ENCODE measurements at regions not wholly inside any gene's neighbourhood (a gene's known extent, or its start where the extent isn't known, plus 50 kb on each side); places are given as distances from the start of the nearest gene placed in this dataset.

- no peaks in the 10 kb centered on the region for H3K9me3 ChIP-seq
- H3K4me1 ChIP-seq: no peaks in the 10 kb centered on the region
- H3K27ac ChIP-seq: no peak overlapping the region
- no peak for DNase-seq (ENCODE audit: low spot score in 2 of 2)
- no peaks in the 10 kb centered on the region for H3K27me3 ChIP-seq
- no peak overlapping the region for H3K4me3 ChIP-seq
- intact Hi-C loops (cut with DNase I; ENCODE audit: low total_unique reads): no loop called here
- H3K36me3 ChIP-seq: no peaks in the 10 kb centered on the region
- TF ChIP-seq CTCF (IDR thresholded peaks at IDR 0.05) (no peak), POLR2AphosphoS5 (IDR thresholded peaks at IDR 0.05) (no peak), POLR2A (IDR thresholded peaks at IDR 0.05) (no peak)
These were observed 311.0 kb downstream of the AGTPBP1 start for GRCh38 chr9:85430659-85431338.

GRCh38 chr9:85428230-85428629 is 313.5 kb downstream of the AGTPBP1 start:
- intact Hi-C loops (cut with DNase I; ENCODE audit: low total_unique reads): no loop called here
- TF ChIP-seq POLR2AphosphoS5 (IDR thresholded peaks at IDR 0.05) (no peak), POLR2A (IDR thresholded peaks at IDR 0.05) (no peak), CTCF (IDR thresholded peaks at IDR 0.05) (no peak)
- no peaks in the 10 kb centered on the region for H3K27me3 ChIP-seq
- H3K4me3 ChIP-seq: no peak overlapping the region
- no peaks in the 10 kb centered on the region for H3K9me3 ChIP-seq
- H3K27ac ChIP-seq: no peak overlapping the region
- H3K36me3 ChIP-seq: no peaks in the 10 kb centered on the region
- DNase-seq (ENCODE audit: low spot score in 2 of 2): no peak
- no peaks in the 10 kb centered on the region for H3K4me1 ChIP-seq

GRCh38 chr9:85427772-85428171 is 314.0 kb downstream of the AGTPBP1 start:
- TF ChIP-seq CTCF (IDR thresholded peaks at IDR 0.05): no peak
- TF ChIP-seq POLR2A (IDR thresholded peaks at IDR 0.05): no peak
- TF ChIP-seq POLR2AphosphoS5 (IDR thresholded peaks at IDR 0.05): no peak
- Histone ChIP-seq H3K27me3 (no peaks in the 10 kb centered on the region), H3K9me3 (no peaks in the 10 kb centered on the region), H3K4me3 (no peak overlapping the region), H3K4me1 (no peaks in the 10 kb centered on the region), H3K36me3 (no peaks in the 10 kb centered on the region), H3K27ac (no peak overlapping the region)
- DNase-seq (ENCODE audit: low spot score in 2 of 2): no peak
- intact Hi-C loops (cut with DNase I; ENCODE audit: low total_unique reads): no loop called here

GRCh38 chr9:85425153-85425611 is 316.6 kb downstream of the AGTPBP1 start:
- no peak for DNase-seq (ENCODE audit: low spot score in 2 of 2)
- intact Hi-C loops (cut with DNase I; ENCODE audit: low total_unique reads): no loop called here

More at GRCh38 chr9:85425153-85425611, 316.6 kb downstream of the AGTPBP1 start:
- H3K27me3 ChIP-seq: no peaks in the 10 kb centered on the region
- TF ChIP-seq POLR2AphosphoS5 (IDR thresholded peaks at IDR 0.05): no peak
- TF ChIP-seq CTCF (IDR thresholded peaks at IDR 0.05): peak in 2 of 3 donors; percentile 45 to 50
- no peak overlapping the region for H3K4me3 ChIP-seq
- no peak overlapping the region for H3K27ac ChIP-seq
- H3K9me3 ChIP-seq: no peaks in the 10 kb centered on the region
- no peaks in the 10 kb centered on the region for H3K36me3 ChIP-seq
- H3K4me1 ChIP-seq: no peaks in the 10 kb centered on the region

All from breast epithelium (tissue), 4 donors.